GM21390 (cell line): ENCODE measurements at regions not wholly inside any gene's neighbourhood (a gene's known extent, or its start where the extent isn't known, plus 50 kb on each side); places are given as distances from the start of the nearest gene placed in this dataset.

Experiments
- ATAC-seq: cut with Tn5 transposase; IDR thresholded peaks from one replicate; pipeline ENCODE4 v1.9.1; 2021; ENCODE audit not compliant: unreplicated experiment

DNA sequence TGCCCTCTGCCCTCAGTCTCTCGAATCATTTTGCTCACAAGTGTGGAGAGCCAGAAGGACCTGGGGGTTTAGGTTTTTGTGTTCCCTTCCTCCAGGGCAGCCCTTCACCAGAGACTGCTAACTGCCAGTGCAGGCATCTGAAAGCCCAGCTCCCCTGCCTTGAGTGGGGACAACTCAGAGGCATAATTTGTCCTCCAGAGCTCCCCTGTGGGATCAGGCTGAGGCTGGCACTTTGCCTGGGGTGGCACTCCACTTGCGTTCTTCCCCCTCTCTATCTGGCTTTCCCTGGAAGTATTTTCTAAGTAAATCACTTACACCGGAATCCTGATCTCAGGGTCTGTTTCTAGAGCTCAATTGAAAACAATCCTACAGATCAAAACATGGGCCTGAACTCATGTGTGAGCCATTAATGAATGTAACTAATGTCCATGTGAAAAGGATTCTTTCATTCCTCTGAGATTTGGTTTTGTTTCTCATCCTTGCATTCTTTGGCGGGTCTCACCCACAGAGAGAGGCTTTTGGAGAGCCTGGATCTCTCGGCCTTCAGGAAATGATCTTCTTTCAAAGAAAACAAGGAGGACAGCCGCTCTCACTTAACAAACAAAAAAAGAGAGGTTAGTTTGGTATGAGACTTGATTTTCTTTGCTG is 125.7 kb upstream of the RIPOR2 start:
- ATAC-seq = no peak

DNA sequence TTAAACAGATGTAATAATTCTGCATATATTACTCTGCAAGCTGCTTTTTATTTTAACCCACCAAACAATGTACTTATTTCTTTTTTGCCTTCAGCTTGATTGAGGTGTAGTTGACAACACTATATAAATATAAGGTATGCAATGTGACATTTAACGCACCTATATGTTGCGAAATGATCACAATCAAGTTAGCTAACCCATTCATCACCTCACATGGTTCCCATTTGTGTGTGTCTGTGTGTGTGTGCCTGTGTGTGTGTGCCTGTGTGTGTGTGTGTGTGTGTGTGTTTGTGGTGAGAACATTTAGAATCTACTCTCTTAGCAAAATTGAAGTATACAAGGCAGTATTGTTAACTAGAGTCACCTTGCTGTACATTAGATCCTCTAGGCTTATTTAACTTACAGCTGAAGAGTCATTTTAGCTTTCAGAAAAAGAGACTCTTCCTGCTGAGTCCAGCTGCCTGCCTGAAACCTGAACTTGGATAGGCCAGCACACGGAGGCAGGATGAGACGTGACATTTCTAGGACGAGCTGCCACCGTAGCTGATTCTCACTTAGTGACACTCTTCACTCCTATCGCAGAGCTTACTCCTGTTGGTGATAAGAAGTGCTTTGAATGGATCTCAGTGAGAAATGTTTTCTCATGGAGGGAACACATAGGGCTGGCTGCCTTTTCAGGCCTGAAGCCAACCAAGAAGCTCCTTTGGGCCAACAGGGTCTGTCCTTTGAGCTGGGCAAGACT is 126.5 kb upstream of the RIPOR2 start:
- ATAC-seq = no peak

DNA sequence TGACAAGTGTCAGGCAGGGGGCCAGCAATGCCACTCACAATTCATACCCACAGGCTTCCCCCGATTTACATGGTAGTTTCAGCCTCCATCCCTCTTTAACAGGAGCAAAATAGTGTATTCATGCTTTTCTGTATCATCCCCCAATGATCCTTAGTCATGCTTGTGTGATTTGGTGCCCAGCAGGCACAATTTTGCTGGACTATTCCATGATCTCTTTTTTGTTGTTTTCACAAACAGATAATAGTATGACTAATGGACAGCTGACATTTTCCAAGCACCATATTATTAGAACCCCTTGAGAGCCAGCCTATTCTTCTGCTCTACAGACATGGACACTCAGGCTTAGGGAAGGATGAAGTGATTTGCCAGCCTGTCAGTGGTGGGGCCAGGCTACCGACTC is 128.2 kb upstream of the RIPOR2 start:
- no peak for ATAC-seq

DNA sequence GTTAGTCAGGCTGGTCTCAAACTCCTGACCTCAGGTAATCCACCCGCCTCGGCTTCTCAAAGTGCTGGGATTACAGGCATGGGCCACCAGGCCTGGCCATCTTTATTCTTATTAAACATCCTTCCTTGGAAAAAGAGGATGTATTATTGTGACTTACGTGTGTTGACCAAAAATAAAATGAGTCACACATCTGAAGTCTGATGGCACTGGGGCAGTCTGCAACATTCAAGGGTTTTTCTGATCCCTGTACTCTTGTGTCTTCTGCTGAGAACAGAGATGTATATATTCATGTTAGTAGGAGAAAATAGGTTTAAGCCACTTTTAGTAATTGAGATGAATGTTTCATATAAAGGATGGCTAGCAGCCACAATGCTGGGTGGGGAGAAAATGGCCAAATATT is 129.9 kb upstream of the RIPOR2 start:
- no peak for ATAC-seq

DNA sequence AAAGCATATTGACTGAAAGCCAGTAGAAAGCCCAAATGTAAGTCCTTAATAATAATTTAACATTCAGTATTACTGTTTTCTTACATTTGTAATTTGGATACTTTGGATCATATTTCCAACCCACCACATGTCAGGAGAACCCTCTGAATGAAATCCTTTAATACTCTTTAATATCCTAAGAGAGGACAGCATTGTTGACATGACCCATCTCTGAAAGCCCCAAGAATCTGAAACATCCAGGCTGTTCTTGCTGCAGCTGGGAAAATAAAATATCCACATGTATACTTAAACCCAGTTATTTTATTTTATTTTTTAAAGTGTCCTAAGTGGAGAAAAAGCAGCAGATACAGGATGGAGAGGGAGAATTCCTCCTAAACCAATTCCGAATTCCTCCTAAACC is 130.8 kb upstream of the RIPOR2 start:
- ATAC-seq = no peak

DNA sequence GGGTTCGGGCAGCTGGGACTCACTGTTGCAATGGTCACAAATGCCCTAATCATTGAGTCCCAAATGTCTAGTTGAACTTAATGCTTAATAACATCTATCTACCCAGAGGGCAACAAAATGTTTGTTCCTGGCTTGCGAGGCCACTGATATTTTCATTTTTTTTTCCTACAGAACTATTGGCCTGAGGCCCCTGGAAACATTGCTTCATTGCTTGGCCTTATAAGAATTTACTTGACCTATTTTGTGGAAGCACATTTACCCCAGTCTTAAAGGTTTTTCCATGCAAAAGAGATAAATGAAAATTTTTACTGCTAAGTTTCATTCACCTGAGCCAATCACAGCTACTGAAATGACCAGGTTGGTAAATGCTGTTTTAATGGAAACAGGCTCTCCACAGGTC is 133.1 kb upstream of the RIPOR2 start:
- no peak for ATAC-seq

DNA sequence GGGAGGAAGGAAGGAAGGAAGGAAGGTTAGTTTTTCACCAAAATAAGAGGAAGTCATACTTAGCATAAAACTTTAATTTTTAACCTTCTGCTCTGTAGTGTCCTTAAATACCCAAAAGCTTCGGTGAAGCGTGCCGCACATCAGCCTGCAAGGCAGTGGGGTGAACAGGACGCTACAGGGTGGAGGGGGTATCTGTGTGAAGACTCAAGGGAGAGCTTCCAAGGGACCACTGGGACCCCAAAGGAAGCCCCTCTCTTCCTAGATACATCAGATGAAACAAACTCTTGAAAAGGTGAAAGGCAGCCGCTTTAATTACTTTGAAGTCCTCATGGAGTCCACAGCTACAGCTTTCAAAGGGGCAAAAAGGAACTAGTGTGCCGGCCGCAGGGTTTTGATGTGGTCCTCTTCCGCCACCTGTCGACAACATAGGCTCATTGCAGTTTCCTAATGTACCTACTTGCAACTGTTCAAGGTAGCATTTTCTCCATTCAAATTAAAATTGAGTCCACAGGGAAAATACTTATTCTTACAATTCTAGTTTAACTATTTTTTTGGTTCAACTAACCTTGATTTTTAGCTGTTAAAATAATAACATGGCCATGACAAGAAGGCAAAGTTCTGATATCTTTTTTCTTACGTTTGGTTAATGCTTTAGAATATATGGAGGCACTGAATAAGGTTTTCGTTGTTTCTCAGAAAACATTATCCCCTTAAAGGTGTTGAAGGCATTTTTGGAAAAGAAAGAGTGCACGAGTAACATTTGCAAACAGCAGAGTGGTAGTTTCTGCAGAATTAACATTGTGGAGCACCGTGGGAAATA is 135.0 kb upstream of the RIPOR2 start:
- ATAC-seq = peak; percentile 81

DNA sequence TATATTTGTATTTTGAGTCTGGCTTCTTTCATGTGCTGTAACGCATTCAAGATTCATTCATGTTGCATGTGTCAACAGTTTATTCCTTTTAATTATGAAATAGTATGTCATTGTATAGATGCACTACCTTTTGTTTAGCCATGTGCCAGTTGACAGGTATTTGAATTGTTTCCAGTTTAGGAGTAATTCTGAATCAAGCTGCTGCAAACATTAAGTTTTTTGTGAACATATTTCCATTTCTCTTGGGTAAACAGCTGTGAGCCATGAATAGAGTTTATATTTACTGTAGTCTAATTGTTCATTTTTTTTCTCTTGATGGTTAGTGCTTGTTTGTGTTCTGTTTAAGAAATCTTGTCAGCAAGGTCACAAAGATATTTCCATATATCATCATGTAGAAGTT is 142.4 kb upstream of the RIPOR2 start:
- ATAC-seq = no peak

DNA sequence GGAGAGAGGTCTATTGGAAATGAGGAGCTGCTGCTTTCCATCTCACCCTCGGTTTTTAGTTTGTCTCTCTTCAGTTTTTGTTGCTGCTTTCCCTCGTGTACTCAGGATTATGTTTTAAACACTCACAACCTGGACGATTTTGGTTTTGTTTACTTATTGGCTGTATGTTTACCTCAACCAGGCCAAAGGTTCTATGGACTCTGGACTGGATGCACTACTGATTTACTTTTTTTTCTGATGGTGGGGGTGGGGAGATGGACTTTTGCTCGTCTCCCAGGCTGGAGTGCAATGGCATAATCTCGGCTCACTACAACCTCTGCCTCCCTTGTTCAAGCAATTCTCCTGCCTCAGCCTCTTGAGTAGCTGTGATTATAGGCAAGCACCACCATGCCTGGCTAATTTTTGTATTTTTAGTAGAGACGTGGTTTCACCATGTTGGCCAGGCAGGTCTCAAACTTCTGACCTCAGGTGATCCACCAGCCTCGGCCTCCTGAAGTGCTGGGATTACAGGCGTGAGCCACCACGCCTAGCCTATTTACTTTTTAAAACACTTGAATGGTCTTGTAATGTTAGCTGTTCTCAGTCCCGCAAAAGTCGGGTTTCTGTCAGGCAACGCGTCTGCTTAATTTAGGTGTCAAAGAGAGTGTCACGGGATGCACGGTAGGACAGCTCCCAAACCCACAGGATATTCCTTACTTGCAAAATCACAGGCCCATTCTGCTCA is 148.2 kb upstream of the RIPOR2 start:
- no peak for ATAC-seq

DNA sequence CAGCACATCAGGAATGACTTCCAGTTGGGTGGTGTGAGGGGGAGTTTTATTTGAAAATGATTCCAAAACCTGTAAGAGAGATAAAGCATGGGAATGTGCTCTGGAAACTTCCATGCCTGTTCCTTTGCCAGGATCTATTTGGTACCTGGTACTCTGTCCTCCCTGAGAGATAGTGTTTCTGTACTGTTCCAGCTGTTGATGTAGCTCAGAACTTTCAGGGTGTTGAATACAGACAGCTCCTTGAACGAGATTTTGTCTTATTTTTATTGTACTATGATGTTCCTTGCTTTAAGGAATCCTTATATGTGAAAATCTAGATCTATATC is 148.7 kb upstream of the RIPOR2 start:
- ATAC-seq = no peak

DNA sequence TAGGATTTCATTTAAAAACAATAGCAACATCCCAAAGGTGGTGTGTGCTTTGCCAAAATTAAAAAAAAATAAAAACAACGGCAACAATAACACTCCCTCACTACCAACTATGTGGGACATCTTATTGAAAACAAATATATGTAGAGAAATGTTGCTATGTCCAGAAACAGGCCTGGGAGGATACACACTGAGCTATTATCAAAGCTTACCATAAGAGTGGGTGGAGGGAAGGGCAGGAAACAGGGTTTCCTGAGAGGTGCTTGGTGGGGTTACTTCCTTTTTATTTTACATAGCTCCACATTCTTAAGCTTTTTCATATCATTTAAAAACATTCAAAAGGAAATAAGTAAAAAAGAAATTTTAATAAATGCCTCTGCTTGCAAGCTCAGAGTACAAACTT is 150.0 kb upstream of the RIPOR2 start:
- no peak for ATAC-seq

DNA sequence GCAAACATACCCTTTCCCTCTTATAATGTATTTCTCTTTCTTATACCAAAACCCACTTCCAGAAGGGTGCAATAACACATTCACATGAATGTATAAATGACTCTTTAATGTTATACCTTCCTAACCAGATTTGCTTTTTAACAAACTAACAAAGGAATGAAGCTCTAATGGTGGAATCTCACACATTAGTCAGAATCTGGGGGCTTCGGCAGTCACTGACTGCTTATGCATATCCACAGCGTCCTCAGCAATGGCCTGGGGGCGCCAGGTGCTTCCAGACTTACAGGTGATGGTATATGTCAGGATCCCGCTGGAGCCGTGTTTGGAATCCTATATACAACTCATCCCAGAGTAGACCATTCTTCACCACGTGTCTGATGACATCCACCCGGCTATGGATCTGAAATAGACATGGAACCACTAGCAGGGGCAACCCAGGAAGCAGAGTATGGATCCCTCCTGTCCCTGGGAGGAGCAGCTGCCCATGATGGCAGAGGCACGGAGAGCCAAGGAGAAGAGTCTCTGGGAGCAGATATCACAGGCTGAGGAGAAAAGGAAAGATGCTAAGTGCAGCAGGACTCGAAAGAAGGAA is 150.8 kb upstream of the RIPOR2 start:
- no peak for ATAC-seq

DNA sequence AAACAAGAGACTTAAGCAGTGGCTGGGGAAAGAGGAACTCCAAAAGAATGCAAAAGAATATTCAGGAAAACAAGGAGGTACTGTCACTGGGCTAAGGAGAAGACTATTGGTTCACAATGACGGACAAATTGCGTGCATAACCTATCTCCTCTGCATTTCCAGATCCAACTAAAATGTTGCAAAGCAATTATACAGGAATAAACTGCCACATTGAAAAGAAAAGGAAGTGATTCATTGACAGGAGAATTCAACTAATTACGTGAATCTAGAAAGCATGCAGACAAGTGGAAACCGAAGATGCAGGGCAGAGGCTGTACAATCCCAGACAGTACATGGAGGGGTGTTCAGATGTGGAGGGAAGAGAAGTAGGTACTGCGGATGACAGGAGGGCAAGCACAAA is 152.8 kb upstream of the RIPOR2 start:
- no peak for ATAC-seq

DNA sequence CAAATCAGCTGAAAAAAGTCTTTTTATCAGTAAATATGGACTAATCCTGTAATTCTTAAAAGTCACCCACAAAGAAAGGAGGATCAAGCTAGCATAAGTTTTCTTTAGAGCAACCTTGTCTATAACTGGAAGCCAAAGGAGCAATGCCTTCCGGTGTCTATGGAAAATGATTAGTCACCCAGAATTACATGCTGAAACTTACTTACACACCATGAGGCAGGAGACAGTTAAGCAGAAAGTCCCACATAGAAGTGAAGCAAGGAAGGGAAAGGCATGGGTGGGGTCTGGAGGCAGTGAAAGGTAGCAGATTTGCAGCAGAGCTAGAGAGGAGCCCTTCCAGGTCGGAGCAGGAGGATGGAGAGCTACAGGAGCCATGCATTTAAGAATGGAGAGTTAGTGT is 153.7 kb upstream of the RIPOR2 start:
- ATAC-seq = no peak

DNA sequence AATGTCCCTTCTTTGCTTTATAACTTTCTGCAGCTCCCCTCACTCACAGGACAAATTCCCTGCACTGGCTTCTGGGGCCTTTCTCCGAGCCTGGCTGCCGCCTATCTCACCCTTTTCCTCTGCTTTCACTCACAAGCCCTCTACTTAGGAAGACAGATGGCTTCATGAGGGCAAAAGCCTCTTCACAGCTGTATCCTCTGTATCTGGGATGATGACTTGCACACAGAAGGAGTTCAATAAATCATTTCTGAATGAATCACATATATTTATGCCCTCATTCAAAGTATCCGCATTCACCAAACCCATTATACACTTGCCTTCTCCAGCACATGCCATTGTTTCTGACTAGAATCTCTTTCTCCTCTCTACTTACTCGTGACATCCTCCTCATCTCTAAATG is 159.0 kb upstream of the RIPOR2 start:
- no peak for ATAC-seq

DNA sequence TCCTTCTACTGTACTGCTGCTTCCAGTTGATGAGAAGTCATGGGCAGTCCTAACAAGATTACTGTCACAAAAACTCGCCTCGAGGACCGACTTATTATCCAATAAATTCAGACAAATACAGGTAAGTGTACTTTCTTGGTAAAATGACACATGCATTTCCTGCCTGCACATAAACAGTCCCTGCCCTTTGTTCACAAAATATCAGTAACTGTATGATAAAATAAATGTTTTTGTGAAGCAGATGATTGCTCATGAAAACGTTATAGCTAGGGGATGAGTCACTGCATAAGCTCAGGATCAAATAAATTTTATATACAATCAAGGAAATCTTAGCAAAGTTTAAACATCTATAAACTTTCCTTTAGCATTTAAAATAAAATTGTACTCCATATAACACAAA is 164.5 kb upstream of the RIPOR2 start:
- no peak for ATAC-seq

DNA sequence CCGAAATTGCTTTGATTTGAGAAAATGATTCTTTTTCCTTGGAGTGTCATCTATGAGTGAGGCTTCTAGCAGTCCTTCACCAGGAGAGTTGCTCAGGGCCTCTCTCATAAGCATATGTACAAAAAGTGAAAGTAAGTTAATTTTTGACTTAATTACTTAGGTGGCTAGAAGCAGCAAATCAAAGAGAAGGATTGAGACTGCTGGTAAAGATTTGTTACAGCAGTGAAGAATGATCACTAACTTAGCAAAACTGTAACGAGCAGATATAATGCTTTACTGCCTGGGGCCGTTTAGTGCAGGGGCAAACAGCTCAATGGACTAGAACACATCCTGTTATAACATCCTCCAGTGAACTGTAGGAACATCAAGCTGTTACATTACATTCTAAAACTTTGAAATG is 167.8 kb upstream of the RIPOR2 start:
- ATAC-seq = no peak

DNA sequence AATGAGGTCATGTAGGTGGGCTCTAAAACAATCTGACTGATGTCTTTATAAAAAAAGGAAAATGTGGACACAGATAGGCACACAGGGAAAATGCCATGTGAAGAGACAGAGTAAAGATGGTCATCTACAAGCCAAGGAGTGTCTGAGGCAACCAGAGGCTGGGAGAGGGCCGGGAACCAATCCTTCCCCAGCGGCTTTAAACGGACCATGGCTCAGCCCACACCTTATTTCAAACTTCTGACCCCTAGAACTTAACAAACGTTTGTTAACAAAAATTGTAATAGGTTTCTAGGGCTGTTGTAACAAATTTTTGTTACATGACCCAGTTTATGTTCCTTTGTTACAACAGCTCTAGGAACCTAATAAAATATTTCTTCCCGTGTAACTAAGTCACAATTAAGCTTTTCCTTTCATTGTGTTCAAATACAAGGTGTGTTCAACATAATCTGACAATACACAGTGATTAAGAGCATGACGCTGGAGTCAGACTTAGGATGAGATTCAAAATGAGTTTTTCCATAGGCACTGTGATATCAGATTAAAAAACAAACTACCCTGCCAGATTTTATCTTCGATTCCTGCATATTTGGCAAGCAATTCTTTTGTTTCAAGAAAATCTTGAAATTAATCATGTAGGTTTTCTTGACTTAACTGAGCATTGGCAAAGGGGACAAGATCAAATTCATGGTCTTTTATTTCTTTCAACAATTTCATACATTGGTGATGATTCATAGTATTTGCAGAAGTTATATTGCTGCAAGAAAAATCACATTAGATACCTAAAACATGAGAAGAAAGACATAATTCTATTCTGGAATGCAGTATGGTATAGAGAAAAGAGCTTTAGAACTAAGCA is 169.5 kb upstream of the RIPOR2 start:
- no peak for ATAC-seq

DNA sequence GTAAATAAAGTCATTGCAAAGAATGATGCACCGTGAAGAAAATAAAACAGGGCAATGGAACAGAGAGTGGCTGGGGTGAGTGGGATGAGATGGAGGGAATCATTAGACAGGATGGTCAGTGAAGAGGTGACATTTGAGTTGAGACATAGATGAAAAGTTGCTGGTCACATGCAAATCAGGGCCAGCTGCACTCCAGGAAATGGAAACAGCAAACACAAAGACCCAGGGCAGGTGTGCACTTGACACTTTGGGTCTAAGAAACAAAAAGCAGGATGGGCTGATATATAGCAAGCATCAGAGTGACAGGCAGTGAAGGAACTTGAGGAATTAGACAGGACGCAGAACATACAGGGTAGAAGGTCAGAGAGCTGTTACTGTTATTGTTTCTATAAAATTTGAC is 171.5 kb upstream of the RIPOR2 start:
- peak; percentile 81 for ATAC-seq

DNA sequence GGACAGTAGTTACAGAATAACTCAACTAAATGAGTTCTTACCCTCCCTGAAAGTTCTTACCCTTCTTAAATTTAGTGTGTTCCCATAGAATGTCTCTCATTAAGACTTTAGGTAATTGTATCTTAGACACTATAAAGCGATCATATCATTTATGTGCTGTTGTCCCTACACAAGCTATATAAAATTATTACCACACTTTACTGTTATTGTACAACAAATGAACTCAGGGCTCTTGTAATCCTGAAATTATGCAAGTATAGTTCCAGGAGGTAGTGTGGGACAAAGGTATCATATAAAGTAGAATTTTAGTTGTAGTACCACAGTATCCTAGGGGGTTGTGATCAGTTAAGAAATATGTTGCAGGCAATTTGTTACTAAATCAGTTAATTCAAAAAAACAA is 167.4 kb upstream of the CARMIL1 start:
- ATAC-seq = no peak
